GM18517 (cell line): ENCODE measurements at regions not wholly inside any gene's neighbourhood (a gene's known extent, or its start where the extent isn't known, plus 50 kb on each side); places are given as distances from the start of the nearest gene placed in this dataset.

Source experiments
- ATAC-seq: cut with Tn5 transposase; IDR thresholded peaks from one replicate; pipeline ENCODE4 v1.9.1; 2021; ENCODE audit warnings: mild to moderate bottlenecking, moderate library complexity; ENCODE audit not compliant: unreplicated experiment

GRCh38 chr1:239023732-239024360, 362.5 kb upstream of the CHRM3 start:
- ATAC-seq: no peak

- no peak for ATAC-seq
These were observed 370.0 kb upstream of the CHRM3 start for GRCh38 chr1:239016337-239016736.

- ATAC-seq: no peak
These were observed 375.0 kb upstream of the CHRM3 start for GRCh38 chr1:239011382-239011781.

GRCh38 chr1:239008568-239008967, 377.8 kb upstream of the CHRM3 start:
- no peak for ATAC-seq

- ATAC-seq: no peak
These were observed 380.1 kb upstream of the CHRM3 start for GRCh38 chr1:239006276-239006675.

GRCh38 chr1:238999944-239000343, 386.4 kb upstream of the CHRM3 start:
- no peak for ATAC-seq

GRCh38 chr1:238998577-238998976, 387.8 kb upstream of the CHRM3 start:
- ATAC-seq: no peak

GRCh38 chr1:238991765-238992495, 394.4 kb upstream of the CHRM3 start:
- no peak for ATAC-seq

- no peak for ATAC-seq
These were observed 401.1 kb upstream of the CHRM3 start for GRCh38 chr1:238985312-238985711.

GRCh38 chr1:238982736-238983135, 403.6 kb upstream of the CHRM3 start:
- ATAC-seq: no peak

GRCh38 chr1:238981317-238981933, 404.9 kb upstream of the CHRM3 start:
- no peak for ATAC-seq

- no peak for ATAC-seq
These were observed 406.3 kb upstream of the CHRM3 start for GRCh38 chr1:238980053-238980452.

GRCh38 chr1:238964631-238965030, 421.7 kb upstream of the CHRM3 start:
- ATAC-seq: no peak

- no peak for ATAC-seq
These were observed 423.4 kb upstream of the CHRM3 start for GRCh38 chr1:238962941-238963340.

- ATAC-seq: no peak
These were observed 424.6 kb upstream of the CHRM3 start for GRCh38 chr1:238961790-238962189.

- no peak for ATAC-seq
These were observed 426.3 kb upstream of the CHRM3 start for GRCh38 chr1:238960071-238960470.

GRCh38 chr1:238955934-238956333, 430.4 kb upstream of the CHRM3 start:
- no peak for ATAC-seq

GRCh38 chr1:238954865-238955264, 431.5 kb upstream of the CHRM3 start:
- no peak for ATAC-seq

GRCh38 chr1:238953448-238954010, 432.8 kb upstream of the CHRM3 start:
- no peak for ATAC-seq

- ATAC-seq: no peak
These were observed 434.6 kb upstream of the CHRM3 start for GRCh38 chr1:238951809-238952208.

- no peak for ATAC-seq
These were observed 435.6 kb upstream of the CHRM3 start for GRCh38 chr1:238950784-238951183.

- ATAC-seq: no peak
These were observed 436.4 kb upstream of the CHRM3 start for GRCh38 chr1:238950017-238950416.
